ENCODE measurements at regions not wholly inside any gene's neighbourhood (a gene's known extent, or its start where the extent isn't known, plus 50 kb on each side); places are given as distances from the start of the nearest gene placed in this dataset.

DNA sequence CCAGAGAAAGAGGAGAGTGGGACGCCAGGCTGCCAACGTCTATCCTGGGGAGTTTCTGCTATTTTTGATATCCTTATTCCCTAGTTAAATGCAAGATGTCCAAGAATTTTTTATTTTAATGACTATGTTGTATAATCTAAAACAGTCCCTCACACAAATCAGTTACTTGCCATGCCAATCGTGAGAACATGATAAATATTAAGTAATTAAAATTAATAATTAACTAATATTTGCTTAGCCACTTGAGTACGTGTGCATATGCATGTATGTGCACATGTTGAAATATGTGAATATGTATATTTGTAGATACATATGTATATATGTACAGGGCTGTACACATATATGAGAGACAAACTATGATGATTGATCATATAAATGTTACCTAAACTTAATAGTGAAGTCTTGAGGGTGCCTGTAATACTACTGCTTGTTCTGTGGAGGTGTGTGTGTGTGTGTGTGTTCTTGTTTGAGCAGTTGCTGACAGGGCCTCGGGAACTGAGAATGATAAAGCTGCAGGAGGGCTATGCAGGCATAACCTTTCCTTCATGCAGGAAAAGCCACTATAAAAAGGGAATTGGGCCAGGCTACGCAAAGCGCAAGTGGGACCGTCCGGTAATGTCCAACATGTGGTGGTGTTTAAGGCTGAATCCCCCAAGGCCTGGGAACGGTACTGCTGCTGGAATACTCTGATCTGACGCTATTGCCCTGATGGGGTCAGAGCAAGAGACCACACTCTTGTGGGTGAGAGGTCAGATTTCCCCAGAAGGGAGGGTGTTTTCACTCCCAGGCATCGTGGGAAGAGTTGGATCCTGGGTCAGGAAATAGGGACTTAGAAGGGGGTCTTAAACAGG, 148.3 kb upstream of the TBX18 start:
- TF ChIP-seq EZH2 (IDR thresholded peaks at IDR 0.05; ENCODE audit: borderline replicate concordance, low read length) (no peak), CTCF (IDR thresholded peaks at IDR 0.05; ENCODE audit: low read length) (no peak)
